ENCODE measurements at regions not wholly inside any gene's neighbourhood (a gene's known extent, or its start where the extent isn't known, plus 50 kb on each side); places are given as distances from the start of the nearest gene placed in this dataset.

DNA sequence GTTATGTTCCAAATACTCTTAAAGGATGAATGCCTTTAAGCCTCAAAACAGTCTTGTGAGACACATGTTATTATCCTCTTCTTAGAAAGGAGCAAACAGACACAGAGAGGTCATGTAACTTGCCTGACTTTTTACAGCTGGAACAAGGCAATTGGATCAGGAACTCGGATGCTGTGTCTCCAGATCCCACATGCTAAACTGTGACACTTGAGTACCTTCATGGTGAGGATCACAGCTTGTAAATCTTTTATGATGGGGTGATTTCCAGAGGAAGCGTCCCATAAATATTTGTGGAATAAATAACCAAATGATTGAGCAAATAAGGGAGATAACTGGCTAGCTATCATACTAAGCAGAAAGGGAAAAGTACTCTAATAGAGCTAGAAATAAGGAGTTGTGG lies 171.2 kb downstream of the C11orf91 start:
- TF ChIP-seq CTCF (conservative IDR thresholded peaks at IDR 0.05; ENCODE audit: low read depth, low read length) (no peak), EZH2 (IDR thresholded peaks at IDR 0.05; ENCODE audit: borderline replicate concordance, low read depth, low read length, poor library complexity, severe bottlenecking) (no peak)

Measured in A673 (cell line).